Left lung (tissue), 4 donors: ENCODE measurements at regions not wholly inside any gene's neighbourhood (a gene's known extent, or its start where the extent isn't known, plus 50 kb on each side); places are given as distances from the start of the nearest gene placed in this dataset.

Source experiments
- ATAC-seq: fragments of 200-7000 bp; cut with Tn5 transposase; one replicate; pipeline ENCODE4 v1.9.1; 2020; ENCODE audit warnings: moderate library complexity
- DNase-seq, 4 donors: peaks; one replicate each; pipeline ENCODE4 v3.0.0-alpha.2; 2013 to 2020
- H3K27ac ChIP-seq, 2 donors: fragments of 200-600 bp; sonication (generic) in 1 of 2; one replicate each; pipeline versions ENCODE4 v1.5.0 to v1.8.0; 2020 to 2021
- H3K27me3 ChIP-seq, 2 donors: fragments of 200-600 bp; sonication (generic) in 1 of 2; one replicate each; pipeline versions ENCODE4 v1.5.0 to v1.8.0; 2020 to 2021
- H3K36me3 ChIP-seq, 2 donors: fragments of 200-600 bp; sonication (generic) in 1 of 2; one replicate each; pipeline versions ENCODE4 v1.5.0 to v1.8.0; 2020 to 2021
- H3K4me1 ChIP-seq, 2 donors: fragments of 200-600 bp; one replicate each; pipeline ENCODE4 v1.8.0; 2021
- H3K4me3 ChIP-seq, 2 donors: fragments of 200-600 bp; sonication (generic) in 1 of 2; one replicate each; pipeline versions ENCODE4 v1.5.0 to v1.8.0; 2020 to 2021; ENCODE audit warnings: mild to moderate bottlenecking in 1 of 2
- H3K9me3 ChIP-seq, 2 donors: fragments of 200-600 bp; sonication (generic) in 1 of 2; one replicate each; pipeline versions ENCODE4 v1.5.0 to v1.8.0; 2020 to 2021
- CTCF ChIP-seq, 2 donors: fragments of 200-600 bp; sonication (generic) in 1 of 2; IDR thresholded peaks; one replicate each; pipeline versions ENCODE4 v1.5.0 to v1.8.0; 2021; ENCODE audit warnings: antibody characterized with exemption in 2 of 2
- intact Hi-C, 2 donors: fragments of 100-400 bp; cut with DNase I; formaldehyde crosslinking; loops; one replicate each; pipeline versions ENCODE4 v1.11.2 to v1.14.2; 2022
- donor health status: DM: no; HTN: yes; CAD: no.
- donor health status: DM: no; HTN: no; CAD: no.

GRCh38 chr14:61122862-61123261 lies 141.8 kb downstream of the SLC38A6 start:
- Histone ChIP-seq H3K27ac (no peak overlapping the region), H3K4me3 (no peak overlapping the region), H3K27me3 (no peaks in the 10 kb centered on the region), H3K4me1 (no peaks in the 10 kb centered on the region), H3K36me3 (no peaks in the 10 kb centered on the region), H3K9me3 (no peaks in the 10 kb centered on the region)
- intact Hi-C loops, result no loop called here
- no peak for ATAC-seq
- TF ChIP-seq CTCF (IDR thresholded peaks at IDR 0.05), result no peak
- DNase-seq, result no peak

GRCh38 chr14:61121355-61121787 lies 140.3 kb downstream of the SLC38A6 start:
- peak overlapping the region in 1 of 2 donors; percentile 10 for H3K27ac ChIP-seq

GRCh38 chr14:61120576-61120975 lies 139.5 kb downstream of the SLC38A6 start:
- Histone ChIP-seq H3K27me3 (no peaks in the 10 kb centered on the region), H3K9me3 (peaks cover 0 to 6% of the 10 kb centered on the region in 2 donors), H3K36me3 (no peaks in the 10 kb centered on the region), H3K27ac (peak overlapping the region in 1 of 2 donors; percentile 10), H3K4me1 (no peaks in the 10 kb centered on the region), H3K4me3 (no peak overlapping the region)
- TF ChIP-seq CTCF (IDR thresholded peaks at IDR 0.05), result no peak
- intact Hi-C loops, result no loop called here
- no peak for ATAC-seq
- no peak for DNase-seq

More at GRCh38 chr14:61121355-61121787, 140.3 kb downstream of the SLC38A6 start:
- peak; percentile 21 for ATAC-seq
- H3K4me3 ChIP-seq, result no peak overlapping the region
- intact Hi-C loops, result no loop called here
- H3K27me3 ChIP-seq, result no peaks in the 10 kb centered on the region
- DNase-seq, result no peak
- no peak for TF ChIP-seq CTCF (IDR thresholded peaks at IDR 0.05)
- H3K36me3 ChIP-seq, result no peaks in the 10 kb centered on the region
- H3K9me3 ChIP-seq, result peaks cover 0 to under 1% of the 10 kb centered on the region in 2 donors
- H3K4me1 ChIP-seq, result no peaks in the 10 kb centered on the region

- intact Hi-C loops, result no loop called here
- DNase-seq, result no peak
Measured at GRCh38 chr14:61119006-61119405, 138.0 kb downstream of the SLC38A6 start.

GRCh38 chr14:61116369-61116768 lies 135.3 kb downstream of the SLC38A6 start:
- Histone ChIP-seq H3K9me3 (peaks cover 0 to 27% of the 10 kb centered on the region in 2 donors), H3K4me3 (no peak overlapping the region), H3K27me3 (peaks cover 0 to 9% of the 10 kb centered on the region in 2 donors), H3K36me3 (no peaks in the 10 kb centered on the region), H3K27ac (no peak overlapping the region), H3K4me1 (no peaks in the 10 kb centered on the region)
- TF ChIP-seq CTCF (IDR thresholded peaks at IDR 0.05), result no peak
- ATAC-seq (no peak), DNase-seq (no peak)
- intact Hi-C loops, result no loop called here

More at GRCh38 chr14:61119006-61119405, 138.0 kb downstream of the SLC38A6 start:
- Histone ChIP-seq H3K4me1 (no peaks in the 10 kb centered on the region), H3K9me3 (peaks cover 0 to 21% of the 10 kb centered on the region in 2 donors), H3K27ac (no peak overlapping the region), H3K27me3 (no peaks in the 10 kb centered on the region), H3K36me3 (no peaks in the 10 kb centered on the region), H3K4me3 (no peak overlapping the region)
- no peak for TF ChIP-seq CTCF (IDR thresholded peaks at IDR 0.05)
- no peak for ATAC-seq
